ENCODE measurements at regions not wholly inside any gene's neighbourhood (a gene's known extent, or its start where the extent isn't known, plus 50 kb on each side); places are given as distances from the start of the nearest gene placed in this dataset.
"Not testable (repeated sequence)": the region's sequence is repeated elsewhere in the genome, so short reads cannot be mapped to it uniquely, and the experiment has no call there.

DNA sequence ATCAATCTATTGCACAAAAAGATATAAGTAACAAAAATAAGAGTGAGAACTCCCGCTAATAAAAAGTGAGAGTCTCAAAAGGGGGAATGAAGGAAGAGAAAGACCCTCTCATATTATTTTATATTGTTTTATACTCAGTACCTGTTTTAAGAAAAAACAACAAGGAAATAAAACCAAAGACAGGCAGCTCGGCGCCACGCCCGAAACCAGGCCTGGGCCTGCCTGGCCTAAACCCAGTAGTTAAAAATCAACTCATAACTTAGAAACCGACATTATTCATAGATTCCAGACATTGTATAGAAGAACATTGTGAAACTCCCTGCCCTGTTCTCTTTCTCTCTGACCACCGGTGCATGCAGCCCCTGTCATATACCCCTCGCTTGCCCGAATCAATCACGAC lies 731.8 kb downstream of the COL12A1 start:
- not testable (repeated sequence) for DNase-seq

DNA sequence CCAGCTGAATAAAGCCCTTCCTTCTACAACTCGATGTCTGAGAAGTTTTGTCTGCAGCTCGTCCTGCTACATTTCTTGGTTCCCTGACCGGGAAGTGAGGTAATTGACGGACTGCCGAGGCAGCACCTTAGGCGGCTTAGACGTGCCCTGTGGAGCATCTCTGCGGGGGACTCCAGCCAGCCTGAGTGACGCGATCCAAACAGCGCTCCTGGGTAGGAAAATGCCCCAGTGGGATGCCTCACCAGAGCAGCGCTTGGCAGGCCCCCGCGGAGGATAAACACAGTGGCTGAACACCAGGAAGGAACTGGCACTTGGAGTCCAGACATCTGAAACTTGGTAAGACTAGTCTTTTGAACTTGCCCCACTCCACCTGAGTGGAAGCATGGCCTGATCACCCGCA lies 737.3 kb downstream of the COL12A1 start:
- not testable (repeated sequence) for DNase-seq

DNA sequence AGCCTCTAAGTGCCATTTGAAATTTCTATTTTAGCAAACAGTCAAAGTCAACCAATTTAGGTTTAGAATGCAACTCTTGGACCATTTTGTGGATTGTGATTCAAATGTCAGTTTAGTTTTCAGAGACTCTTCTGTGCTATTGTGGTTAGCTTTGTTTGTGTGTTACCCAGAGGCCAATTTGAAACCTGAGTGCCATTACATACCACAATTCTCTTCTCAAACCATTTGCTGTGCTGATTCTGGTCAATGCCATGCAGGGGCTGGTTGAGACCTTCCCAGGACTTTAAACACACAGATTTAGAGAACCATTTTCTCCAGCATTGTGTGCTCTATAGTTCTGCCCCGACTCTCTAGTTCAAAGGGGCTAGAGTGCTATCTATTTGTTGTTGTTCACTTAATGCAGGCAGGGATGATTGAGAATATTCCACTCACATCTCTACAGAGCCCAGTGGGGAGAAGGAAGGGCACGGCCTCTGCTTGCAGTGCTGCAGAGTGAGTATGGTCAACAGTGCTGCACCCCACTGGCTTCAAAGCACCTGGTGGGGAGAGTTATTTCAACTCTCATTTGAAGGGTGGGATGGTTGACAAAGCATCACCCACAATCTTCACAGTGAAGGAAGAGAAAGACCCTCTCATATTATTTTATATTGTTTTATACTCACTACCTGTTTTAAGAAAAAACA lies 738.2 kb downstream of the COL12A1 start:
- no peak for DNase-seq

DNA sequence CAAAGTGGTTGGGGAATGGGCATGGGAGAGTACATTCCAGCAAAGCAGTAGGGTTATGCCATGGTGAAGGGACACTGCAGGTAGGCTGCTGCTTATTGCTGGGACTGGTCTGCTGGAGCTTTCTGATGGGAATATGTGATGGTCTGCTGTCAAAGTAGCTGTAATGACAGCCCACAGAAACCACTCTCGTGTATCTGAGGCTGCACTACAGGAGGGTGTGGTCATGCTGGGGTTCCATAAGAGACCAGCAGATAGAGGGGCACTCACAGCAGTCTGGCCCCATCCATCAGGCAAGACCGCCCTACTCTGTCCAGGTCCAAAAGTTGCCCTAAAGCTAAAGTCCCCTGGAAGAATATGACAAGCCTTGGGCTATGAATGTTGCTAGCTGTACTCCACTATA lies 739.3 kb downstream of the COL12A1 start:
- no peak for DNase-seq

DNA sequence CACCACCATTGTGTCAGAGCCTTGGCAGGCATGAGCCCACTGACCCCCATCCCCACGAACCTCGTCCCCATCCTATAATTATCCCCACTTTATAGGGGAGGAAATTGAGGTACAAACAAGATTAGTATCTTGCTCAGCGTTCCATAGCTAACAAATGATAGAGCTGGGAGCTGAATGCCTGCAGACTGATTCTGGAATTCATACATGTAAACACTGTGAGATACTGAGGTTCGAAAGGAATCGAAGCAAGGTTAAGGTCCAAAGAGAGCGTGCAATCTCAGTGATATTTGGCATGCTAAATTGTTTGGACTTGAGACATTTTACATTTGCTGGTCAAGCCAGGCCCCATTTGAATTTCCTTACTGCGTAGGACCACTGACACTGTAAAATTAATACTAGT lies 746.6 kb downstream of the COL12A1 start:
- no peak for DNase-seq

DNA sequence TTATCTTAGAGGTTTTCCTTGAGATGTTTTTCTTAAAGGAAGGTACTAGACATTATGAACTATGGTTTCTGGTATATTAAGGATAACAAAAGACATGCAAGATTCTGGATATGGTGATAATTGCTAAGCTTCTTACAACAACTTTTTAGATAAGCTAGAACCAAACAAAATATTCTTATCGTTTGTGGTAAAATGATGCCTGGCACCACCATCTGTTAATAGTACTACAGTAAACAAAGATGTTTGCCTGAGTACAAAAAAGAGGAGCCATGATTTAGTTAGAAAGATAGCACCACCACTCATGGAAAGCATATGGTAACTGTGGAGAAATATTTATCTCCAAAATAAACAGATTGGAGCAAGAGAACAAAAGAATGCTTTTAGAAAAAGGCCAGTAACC lies 747.3 kb downstream of the COL12A1 start:
- no peak for DNase-seq

DNA sequence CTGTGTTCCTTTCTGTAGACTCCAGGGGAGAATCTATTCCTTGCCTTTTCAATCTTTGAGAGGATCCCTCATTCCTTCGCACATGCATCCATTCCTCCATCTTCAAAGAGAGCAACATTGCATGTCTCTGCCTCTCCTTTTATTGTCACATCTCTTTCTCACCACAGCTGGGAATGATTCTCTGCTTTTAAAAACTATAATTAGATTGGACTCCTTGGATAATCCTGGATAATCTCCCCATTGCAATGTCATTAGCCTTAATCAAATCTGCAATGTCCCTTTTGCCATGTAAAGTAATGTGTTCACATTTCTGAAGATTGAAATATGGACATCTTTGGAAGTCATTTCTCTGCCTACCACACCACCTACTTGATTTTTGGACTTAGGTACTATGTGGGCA lies 750.1 kb downstream of the COL12A1 start:
- no peak for DNase-seq

DNA sequence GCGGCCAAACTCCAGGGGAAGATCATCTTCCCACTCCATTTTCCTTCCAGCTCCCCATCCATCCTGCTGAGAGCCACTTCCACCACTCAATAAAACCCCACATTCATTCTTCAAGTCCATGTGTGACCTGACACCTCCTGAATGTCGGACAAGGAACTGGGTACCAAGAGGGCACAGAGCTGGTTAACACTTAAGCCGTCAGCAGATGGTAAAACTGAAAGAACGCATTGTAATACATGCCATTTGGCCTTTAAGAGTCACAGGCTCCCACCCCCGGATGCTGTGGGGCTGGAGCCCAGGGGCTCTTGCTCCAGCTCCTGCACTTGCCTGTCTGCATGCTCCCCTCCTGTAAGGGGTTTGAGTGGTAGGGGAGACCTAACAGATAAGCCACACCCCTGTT lies 753.9 kb downstream of the COL12A1 start:
- DNase-seq: no peak

DNA sequence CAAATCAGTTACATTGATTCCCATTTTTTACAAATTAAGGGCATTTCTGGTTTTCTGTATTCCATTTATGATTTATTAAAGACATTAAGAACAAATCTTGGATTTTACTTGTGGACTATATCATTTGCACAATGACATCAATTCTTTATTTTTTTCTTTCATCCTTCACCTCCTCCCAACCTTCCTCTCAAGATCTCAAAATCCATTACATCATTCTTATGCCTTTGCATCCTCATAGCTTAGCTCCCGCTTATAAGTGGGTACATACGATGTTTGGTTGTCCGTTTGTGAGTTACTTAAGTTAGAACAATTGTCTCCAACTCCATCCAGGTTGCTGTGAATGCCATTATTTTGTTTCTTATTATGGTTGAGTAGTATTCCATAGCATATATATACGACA lies 752.8 kb downstream of the CD109 start:
- no peak for DNase-seq

DNA sequence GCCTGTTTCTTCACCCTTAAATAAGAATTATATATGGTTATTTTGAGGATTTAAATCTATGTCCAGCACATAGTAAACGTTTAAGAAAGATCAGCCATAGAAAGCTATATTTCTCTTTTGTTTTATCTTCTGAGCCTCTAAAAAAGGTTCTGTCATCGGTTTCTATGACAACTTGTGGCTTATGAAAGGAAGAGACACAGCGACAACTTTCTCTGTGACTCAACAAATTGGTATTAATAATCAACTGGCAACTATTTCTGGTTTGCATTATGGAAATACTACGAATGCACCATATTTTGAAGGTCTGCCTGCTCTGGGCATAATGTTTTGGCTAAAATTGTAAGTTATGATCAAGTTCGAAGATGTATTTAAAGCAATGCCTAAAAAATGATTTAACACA lies 751.0 kb downstream of the CD109 start:
- DNase-seq: peak; percentile 79

DNA sequence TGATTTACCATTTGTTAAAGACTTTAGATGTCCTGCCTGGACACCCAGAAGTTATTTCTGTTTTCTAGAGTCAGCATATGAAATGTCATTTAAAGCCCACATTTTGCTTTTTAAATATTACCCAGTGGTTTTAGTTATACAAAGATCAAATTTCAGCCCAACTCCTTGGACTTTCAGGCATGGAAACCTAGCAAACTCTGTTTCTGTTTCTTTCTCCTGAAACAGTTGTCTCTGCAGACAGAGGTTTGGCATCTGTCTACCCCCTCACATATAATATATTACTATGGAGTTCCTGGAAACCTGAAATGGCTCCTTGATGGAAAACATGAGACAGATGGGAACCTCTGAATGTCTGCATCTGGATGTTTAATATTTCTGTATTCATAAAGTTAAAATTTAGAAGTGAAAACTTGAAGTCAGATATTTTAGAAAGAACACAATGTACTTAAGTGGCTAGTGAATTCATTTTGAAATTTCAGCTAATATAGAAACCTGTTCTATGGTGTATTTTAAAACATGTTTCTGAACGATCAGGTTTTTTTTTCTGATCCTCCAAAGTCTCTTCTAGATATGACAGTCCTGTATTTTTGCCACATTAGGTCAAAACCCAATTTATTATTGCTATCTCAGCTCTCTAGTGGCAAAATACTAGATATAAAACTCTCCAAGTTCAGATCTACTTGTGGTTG lies 743.3 kb downstream of the CD109 start:
- DNase-seq: no peak

DNA sequence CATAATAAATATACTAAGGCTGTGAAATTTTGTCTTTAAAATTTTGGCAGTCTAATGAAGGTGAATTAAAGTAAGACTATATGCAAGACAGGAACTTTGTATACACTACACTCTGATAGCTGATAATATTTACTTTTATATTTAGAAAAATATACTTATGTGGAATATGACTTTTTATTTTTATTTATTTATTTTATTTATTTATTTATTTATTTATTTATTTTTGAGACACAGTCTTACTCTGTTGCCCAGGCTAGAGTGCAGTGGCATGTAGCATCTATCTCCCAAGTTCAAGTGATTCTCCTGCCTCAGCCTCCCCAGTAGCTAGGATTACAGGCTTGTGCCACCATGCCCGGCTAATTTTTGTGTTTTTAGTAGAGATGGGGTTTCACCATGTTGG lies 742.4 kb downstream of the CD109 start:
- not testable (repeated sequence) for DNase-seq

DNA sequence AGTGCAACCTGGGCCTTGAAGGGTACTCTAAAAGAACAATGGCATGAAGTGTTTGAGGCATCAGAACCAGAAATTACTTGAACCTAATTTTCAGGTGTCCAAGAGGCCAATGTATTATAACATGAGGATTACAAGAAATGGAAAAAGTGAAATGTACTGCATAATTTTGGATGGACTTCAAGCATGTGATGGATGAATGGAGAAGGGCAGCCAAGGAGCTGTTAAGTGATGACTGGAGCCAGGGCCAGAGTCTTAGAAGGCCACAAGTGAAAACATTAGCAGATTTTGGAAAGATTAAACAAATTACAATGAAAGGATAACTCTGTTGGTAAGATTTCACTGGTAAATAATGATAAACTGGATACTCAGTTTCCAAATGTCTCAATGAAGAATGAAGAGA lies 738.2 kb downstream of the CD109 start:
- DNase-seq: no peak

DNA sequence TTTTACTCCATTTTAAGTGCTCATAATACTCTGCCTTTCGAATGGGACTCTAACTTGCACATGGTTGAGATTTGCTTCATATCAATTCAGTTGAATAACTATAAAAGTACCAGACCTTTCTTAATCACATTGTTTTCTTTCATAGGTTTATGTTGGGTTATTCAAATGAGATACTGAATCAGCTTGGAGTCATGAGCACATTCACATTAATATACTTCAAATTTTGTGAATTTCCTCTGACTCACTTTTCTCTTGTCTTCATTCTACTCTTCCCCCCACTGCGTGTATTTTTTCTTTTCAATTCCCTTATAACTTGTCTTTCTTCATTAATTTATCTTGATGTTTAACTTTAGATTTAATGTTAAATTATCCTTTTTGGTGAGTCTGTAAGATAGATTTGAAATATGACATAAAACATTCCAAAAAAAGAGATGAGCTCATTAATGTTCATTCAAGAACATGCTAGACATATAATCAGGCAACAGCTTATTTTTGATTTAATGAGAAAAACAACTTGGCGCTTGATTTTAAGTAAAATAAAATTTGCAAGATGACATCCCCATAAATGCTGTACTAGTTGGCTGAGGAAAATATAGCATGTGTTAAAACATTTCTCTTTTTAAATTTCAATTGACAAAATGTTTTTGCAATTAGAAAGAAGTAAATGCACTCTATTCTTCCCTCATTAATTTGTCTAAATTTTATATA lies 736.0 kb downstream of the CD109 start:
- DNase-seq: peak; percentile 52

DNA sequence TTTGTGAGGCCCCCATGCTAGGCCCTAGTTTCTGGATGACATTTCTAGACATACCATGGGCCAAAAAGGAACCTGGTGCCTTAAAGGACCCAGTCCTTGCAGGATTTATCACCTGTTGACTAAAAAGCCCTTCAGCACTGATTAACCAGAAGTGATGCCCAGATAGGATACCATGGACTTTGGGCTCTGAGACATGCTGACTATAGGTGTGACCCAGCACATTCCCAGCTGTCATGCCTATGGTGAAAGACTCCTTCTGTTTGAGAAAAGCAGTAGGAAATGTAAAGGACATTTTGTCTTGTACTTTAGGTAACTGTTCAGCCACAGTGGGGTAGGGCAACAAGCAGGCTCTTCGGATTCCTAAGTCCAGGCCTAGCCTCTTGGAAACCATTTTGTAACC lies 724.2 kb downstream of the CD109 start:
- no peak for DNase-seq

DNA sequence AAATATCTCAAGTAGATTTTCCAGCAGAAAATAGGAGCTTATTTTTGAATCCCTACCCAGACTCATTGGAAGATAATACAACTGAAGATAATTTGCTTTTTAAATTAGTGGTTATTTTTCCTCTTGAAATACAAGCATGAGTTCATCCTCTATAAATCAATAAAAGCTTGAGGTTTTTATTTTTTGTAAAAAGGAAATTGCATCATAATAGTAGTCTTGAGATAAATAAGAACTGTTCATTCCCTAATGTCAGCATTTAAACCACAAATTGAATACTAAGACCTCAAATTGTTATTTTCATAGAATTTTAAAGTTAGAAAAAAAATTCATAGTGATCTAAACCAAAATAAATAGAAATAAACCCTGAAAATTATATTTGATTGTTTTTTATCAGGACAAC lies 719.1 kb downstream of the CD109 start:
- peak; percentile 27 for DNase-seq

DNA sequence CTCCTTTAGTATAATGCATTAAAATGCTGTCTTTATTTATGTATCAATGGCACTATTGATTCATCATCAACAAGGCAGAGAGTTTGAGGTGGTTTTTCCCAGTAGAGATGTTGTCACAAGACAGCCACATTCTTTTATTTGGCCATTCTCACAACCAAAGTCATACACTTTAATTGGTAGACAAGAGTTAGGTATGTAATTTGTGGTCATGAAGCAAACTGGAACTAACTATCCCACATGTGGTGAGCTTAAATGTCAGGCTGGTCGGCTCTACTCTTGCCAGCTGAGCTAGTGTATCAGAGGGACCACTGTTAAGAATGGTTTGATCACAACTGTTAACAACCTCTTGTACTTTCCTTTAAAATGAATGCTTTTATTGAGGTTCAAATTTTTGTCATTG lies 714.6 kb downstream of the CD109 start:
- peak; percentile 83 for DNase-seq

DNA sequence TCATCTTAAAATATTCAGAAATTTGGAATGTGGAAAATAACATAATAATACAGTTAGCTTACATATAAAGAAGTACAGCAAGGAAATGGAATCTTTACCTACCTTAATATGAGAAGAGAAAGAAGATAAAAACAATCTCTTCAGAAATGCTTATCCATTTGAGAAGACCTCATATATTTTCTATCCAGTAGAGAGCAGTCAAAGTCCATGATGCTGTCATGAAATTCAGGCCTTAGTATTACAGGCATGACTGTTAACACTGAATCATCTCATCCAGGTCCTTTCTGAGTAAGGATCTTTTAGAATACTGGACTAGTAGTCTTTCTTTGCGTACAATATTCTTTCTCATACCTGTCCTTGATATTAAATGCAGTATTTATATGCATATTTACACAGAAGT lies 713.4 kb downstream of the CD109 start:
- DNase-seq: peak; percentile 83

DNA sequence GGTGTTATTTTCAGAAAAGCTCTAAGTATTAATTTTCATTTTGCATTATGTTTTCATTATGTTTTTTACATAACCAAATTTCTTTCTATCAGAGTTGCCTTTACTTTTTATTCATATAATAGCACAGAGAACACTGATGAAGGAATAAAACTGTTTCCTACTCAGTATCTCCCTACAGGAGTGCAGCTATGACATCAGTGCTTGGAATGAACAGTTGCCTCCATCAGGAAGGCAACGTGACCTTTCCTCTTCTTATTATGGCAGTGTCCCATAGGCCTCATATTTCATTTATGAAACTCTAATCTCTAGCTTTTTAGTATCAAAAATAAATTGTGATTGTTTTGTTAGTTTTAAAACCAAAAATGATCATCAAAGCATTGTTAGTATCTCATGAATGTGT lies 712.8 kb downstream of the CD109 start:
- DNase-seq: peak; percentile 22

DNA sequence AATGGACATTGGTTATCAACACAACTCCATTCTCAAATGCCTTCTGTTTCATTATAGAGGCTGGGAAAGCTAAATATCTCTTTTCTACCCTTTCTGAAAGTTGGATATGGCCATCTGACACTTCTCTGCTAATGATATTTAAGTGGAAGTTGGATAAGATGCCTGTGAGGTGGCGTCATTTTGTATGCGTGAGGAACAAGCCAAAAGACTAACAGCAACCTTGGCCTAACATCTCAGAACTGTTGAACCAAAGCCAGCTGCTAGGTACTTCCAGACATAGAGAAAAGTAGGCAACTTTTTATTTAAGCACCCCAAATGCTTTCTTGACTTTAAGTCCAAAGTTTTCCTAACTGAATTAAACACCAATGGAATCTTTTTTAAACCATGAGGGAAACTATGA lies 708.4 kb downstream of the CD109 start:
- peak; percentile 2 for DNase-seq

DNA sequence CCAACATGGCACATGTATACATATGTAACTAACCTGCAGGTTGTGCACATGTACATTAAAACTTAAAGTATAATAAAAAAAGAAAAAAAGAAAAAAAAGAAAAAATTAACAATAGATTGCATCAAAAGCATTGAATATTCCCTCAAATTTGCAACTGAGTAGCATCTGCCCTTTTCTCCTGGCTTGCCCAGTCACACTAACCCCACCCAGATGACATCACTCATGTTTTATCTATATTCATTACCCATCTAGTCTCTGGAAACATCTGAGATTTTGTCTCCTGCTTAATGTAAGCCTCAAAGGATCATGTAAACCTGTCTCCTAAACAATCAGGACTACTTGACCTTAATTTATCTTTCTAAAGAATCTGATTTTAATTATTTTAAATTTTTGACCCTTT lies 706.8 kb downstream of the CD109 start:
- DNase-seq: no peak

DNA sequence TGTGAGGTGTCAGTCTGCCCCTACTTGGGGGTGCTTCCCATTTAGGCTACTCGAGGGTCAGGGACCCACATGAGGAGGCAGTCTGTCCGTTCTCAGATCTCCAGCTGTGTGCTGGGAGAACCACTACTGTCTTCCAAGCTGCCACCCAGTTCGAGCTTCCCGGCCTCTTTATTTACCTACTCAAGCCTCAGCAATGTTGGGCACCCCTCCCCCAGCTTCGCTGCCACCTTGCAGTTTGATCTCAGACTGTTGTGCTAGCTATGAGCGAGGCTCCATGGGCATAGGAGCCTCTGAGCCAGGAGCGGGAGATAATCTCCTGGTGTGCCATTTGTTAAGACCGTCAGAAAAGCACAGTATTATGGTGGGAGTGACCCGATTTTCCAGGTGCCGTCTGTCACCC lies 682.4 kb downstream of the CD109 start:
- not testable (repeated sequence) for DNase-seq

DNA sequence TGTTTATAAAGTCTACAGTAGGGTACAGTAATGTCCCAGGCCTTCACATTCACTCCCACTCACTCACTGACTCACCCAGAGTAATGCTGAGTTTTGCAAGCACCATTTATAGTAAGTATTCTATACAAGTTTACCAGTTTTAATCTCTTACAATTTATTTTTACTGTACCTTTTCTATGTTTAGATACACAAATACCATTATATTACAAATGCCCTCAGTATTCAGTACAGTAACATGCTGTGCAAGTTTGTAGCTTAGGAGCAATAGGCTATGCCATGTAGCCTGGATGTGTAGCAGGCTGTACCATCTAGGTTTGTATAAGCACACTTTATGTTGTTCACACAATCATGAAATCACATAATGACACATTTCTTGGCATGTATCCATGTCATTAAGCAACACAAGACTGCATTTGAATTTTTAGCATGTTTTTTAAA lies 673.6 kb downstream of the CD109 start:
- DNase-seq: peak; percentile 89

DNA sequence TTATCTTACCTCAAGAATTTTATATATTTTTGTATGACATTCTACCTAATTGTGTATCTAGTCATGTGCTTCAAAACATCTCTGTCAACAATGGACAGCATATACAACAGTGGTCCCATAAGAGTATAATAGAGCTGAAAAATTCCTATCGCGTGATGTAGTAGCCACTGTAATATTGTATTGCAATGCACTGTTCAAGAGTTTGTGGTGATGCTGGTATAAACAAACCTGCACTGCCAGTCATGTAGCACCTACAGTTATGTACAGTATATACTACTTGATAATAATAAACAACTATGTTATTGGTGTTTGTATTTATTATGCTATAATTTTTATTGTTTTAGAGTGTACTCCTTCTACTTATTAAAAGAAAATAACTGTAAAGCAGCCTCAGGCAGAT lies 672.7 kb downstream of the CD109 start:
- DNase-seq: peak; percentile 17
